Suprapubic skin (tissue), 4 donors: ENCODE measurements at regions not wholly inside any gene's neighbourhood (a gene's known extent, or its start where the extent isn't known, plus 50 kb on each side); places are given as distances from the start of the nearest gene placed in this dataset.

ENCODE experiments used
- CTCF ChIP-seq, 2 donors: fragments of 200-600 bp in 1 of 2; fragments of 450-650 bp in 1 of 2; sonication (generic) in 1 of 2; IDR thresholded peaks; one replicate each; pipeline ENCODE4 v1.5.1; 2016 to 2019; ENCODE audit warnings: antibody characterized with exemption in 2 of 2, mild to moderate bottlenecking in 1 of 2, moderate library complexity in 1 of 2
- EP300 ChIP-seq: sonication (generic); formaldehyde crosslinking; IDR thresholded peaks from one replicate; pipeline ENCODE4 v1.6.1; 2017; ENCODE audit warnings: antibody characterized with exemption
- POLR2A ChIP-seq, 2 donors: fragments of 450-650 bp; IDR thresholded peaks; one replicate each; pipeline ENCODE4 v1.6.1; 2017; ENCODE audit warnings: antibody characterized with exemption in 2 of 2, mild to moderate bottlenecking in 2 of 2, moderate library complexity in 2 of 2
- POLR2AphosphoS5 ChIP-seq, 3 donors: sonication (generic); formaldehyde crosslinking; IDR thresholded peaks; one replicate each; pipeline ENCODE4 v1.6.1; 2017; ENCODE audit warnings: antibody characterized with exemption in 3 of 3

DNA sequence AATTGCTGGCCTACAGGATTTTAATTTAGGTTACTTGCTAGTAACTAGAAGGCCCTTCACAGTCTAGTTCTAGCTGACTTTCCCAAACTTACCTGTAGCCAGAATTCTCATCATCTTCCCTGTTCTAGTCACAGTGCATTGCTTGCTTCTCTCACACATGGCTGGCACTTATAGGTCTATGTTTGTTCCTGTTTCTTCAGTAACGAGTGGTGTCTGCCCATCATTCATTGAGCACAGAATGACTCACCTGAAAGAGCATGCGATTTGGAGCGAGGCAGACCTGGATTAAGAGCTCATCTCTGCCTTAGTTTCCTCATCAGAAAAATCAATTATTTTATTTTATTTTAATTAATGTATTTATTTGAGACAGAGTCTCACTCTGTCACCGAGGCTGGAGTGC, 201.7 kb upstream of the ANK2 start:
- TF ChIP-seq CTCF (IDR thresholded peaks at IDR 0.05) (no peak), POLR2A (IDR thresholded peaks at IDR 0.05) (no peak), EP300 (no peak), POLR2AphosphoS5 (IDR thresholded peaks at IDR 0.05) (no peak)
